Calu3 (cell line): ENCODE measurements at regions not wholly inside any gene's neighbourhood (a gene's known extent, or its start where the extent isn't known, plus 50 kb on each side); places are given as distances from the start of the nearest gene placed in this dataset.
A peak's percentile ranks its signal among the peaks of the same experiment; 100 is the strongest.

Experiments
- BruUV-seq: library from RNA; stranded (reverse); fragments of 400-500 nt; replicated peaks from 2 replicates; lab custom pipeline; 2021; lab: Mats Ljungman, UMichigan
- CTCF ChIA-PET: fragments of 300-600 bp; sonication (Branson Sonifier 250); formaldehyde crosslinking; loops from one replicate; lab custom pipeline; 2022; ENCODE audit warnings: antibody characterized with exemption; lab: Charles Lee
- DNase-seq: peaks from one replicate; pipeline ENCODE4 v3.0.0; 2022
- H3K27ac Mint-ChIP-seq: one replicate; pipeline ENCODE4 v1.8.0; 2022; ENCODE audit warnings: mixed read lengths; ENCODE audit not compliant: unreplicated experiment
- H3K27me3 Mint-ChIP-seq: one replicate; pipeline ENCODE4 v1.8.0; 2022; ENCODE audit warnings: mixed read lengths; ENCODE audit not compliant: unreplicated experiment
- H3K36me3 Mint-ChIP-seq: one replicate; pipeline ENCODE4 v1.8.0; 2022; ENCODE audit warnings: mild to moderate bottlenecking, moderate library complexity, mixed read lengths; ENCODE audit not compliant: insufficient read depth, unreplicated experiment
- H3K4me1 Mint-ChIP-seq: one replicate; pipeline ENCODE4 v1.8.0; 2022; ENCODE audit warnings: mild to moderate bottlenecking, low read depth, mixed read lengths; ENCODE audit not compliant: unreplicated experiment
- H3K4me3 Mint-ChIP-seq: one replicate; pipeline ENCODE4 v1.8.0; 2022; ENCODE audit warnings: mild to moderate bottlenecking, low read depth, moderate library complexity, mixed read lengths; ENCODE audit not compliant: unreplicated experiment
- H3K9me3 Mint-ChIP-seq: one replicate; pipeline ENCODE4 v1.8.0; 2022; ENCODE audit warnings: low read depth, mixed read lengths; ENCODE audit not compliant: unreplicated experiment
- CTCF ChIP-seq: fragments of 200-600 bp; IDR thresholded peaks from one replicate; pipeline ENCODE4 v1.8.0; 2022; ENCODE audit warnings: antibody characterized with exemption; ENCODE audit not compliant: unreplicated experiment
- intact Hi-C: fragments of 100-400 bp; cut with micrococcal nuclease; formaldehyde crosslinking; loops from one replicate; pipeline ENCODE4 v1.10.0; 2022; ENCODE audit not compliant: unreplicated experiment

GRCh38 chr4:185868983-185869382 is 57.0 kb upstream of the SORBS2 start:
- H3K4me3 Mint-ChIP-seq, result no peak overlapping the region
- peak overlapping the region; percentile 33 for H3K27ac Mint-ChIP-seq
- H3K36me3 Mint-ChIP-seq, result no peaks in the 10 kb centered on the region
- TF ChIP-seq CTCF, result no peak
- peaks cover 37% of the 10 kb centered on the region for H3K4me1 Mint-ChIP-seq
- BruUV-seq, result no TSS peak
- no peak for DNase-seq
- H3K27me3 Mint-ChIP-seq, result no peaks in the 10 kb centered on the region
- CTCF ChIA-PET, result no interaction called here
- intact Hi-C loops, result loop anchor here (5.0 kb wide), 2 partner anchors 37 to 57 kb away; partner anchors contain the start of gene SORBS2
- no peaks in the 10 kb centered on the region for H3K9me3 Mint-ChIP-seq

GRCh38 chr4:185869427-185869826 is 57.4 kb upstream of the SORBS2 start:
- Mint-ChIP-seq H3K9me3 (no peaks in the 10 kb centered on the region), H3K27me3 (no peaks in the 10 kb centered on the region), H3K36me3 (no peaks in the 10 kb centered on the region), H3K27ac (peak overlapping the region; percentile 33), H3K4me3 (no peak overlapping the region), H3K4me1 (peaks cover 33% of the 10 kb centered on the region)
- intact Hi-C loops, result loop anchor here (5.0 kb wide), 2 partner anchors 37 to 57 kb away; partner anchors contain the start of gene SORBS2
- DNase-seq, result no peak
- BruUV-seq, result no TSS peak
- CTCF ChIA-PET, result no interaction called here
- TF ChIP-seq CTCF, result no peak

GRCh38 chr4:185870366-185870765 is 58.4 kb upstream of the SORBS2 start:
- Mint-ChIP-seq H3K4me1 (peaks cover 39% of the 10 kb centered on the region), H3K36me3 (no peaks in the 10 kb centered on the region), H3K9me3 (no peaks in the 10 kb centered on the region), H3K27ac (no peak overlapping the region), H3K4me3 (no peak overlapping the region), H3K27me3 (no peaks in the 10 kb centered on the region)
- CTCF ChIA-PET, result no interaction called here
- BruUV-seq, result no TSS peak
- intact Hi-C loops, result no loop called here
- no peak for DNase-seq
- no peak for TF ChIP-seq CTCF

GRCh38 chr4:185872747-185873380 is 60.9 kb upstream of the SORBS2 start:
- Mint-ChIP-seq H3K4me1 (peaks cover 36% of the 10 kb centered on the region), H3K4me3 (no peak overlapping the region), H3K9me3 (no peaks in the 10 kb centered on the region), H3K27ac (no peak overlapping the region), H3K36me3 (no peaks in the 10 kb centered on the region), H3K27me3 (no peaks in the 10 kb centered on the region)
- CTCF ChIA-PET, result no interaction called here
- intact Hi-C loops, result no loop called here
- BruUV-seq, result no TSS peak
- no peak for TF ChIP-seq CTCF
- DNase-seq, result no peak
